AG08396 (cell line): ENCODE measurements at regions not wholly inside any gene's neighbourhood (a gene's known extent, or its start where the extent isn't known, plus 50 kb on each side); places are given as distances from the start of the nearest gene placed in this dataset.

Experiments
- DNase-seq: peaks from one replicate; pipeline ENCODE4 v3.0.0; 2012; ENCODE audit warnings: low spot score, mixed read lengths

GRCh38 chr11:119982517-119983239 lies 155.2 kb downstream of the TRIM29 start:
- no peak for DNase-seq

GRCh38 chr11:119980431-119980830 lies 157.5 kb downstream of the TRIM29 start:
- DNase-seq: no peak

- no peak for DNase-seq
These were observed 158.2 kb downstream of the TRIM29 start for GRCh38 chr11:119979701-119980100.

- no peak for DNase-seq
These were observed 159.2 kb downstream of the TRIM29 start for GRCh38 chr11:119978696-119979095.

GRCh38 chr11:119977881-119978280 lies 160.0 kb downstream of the TRIM29 start:
- no peak for DNase-seq

- no peak for DNase-seq
These were observed 160.4 kb downstream of the TRIM29 start for GRCh38 chr11:119977561-119977860.

GRCh38 chr11:119976805-119977560 lies 160.9 kb downstream of the TRIM29 start:
- DNase-seq: no peak

- DNase-seq: no peak
These were observed 162.3 kb downstream of the TRIM29 start for GRCh38 chr11:119975561-119976152.

GRCh38 chr11:119974467-119974866 lies 163.4 kb downstream of the TRIM29 start:
- DNase-seq: no peak

GRCh38 chr11:119974051-119974450 lies 163.9 kb downstream of the TRIM29 start:
- no peak for DNase-seq

GRCh38 chr11:119972281-119972680 lies 165.6 kb downstream of the TRIM29 start:
- no peak for DNase-seq

- no peak for DNase-seq
These were observed 167.2 kb downstream of the TRIM29 start for GRCh38 chr11:119970555-119971304.

- no peak for DNase-seq
These were observed 173.5 kb downstream of the TRIM29 start for GRCh38 chr11:119964136-119965025.

- DNase-seq: no peak
These were observed 180.0 kb downstream of the TRIM29 start for GRCh38 chr11:119957951-119958350.

- DNase-seq: no peak
These were observed 185.5 kb downstream of the TRIM29 start for GRCh38 chr11:119952441-119952840.

- DNase-seq: no peak
These were observed 194.6 kb downstream of the TRIM29 start for GRCh38 chr11:119943298-119943655.

GRCh38 chr11:119942583-119943297 lies 195.2 kb downstream of the TRIM29 start:
- no peak for DNase-seq

- DNase-seq: no peak
These were observed 196.1 kb downstream of the TRIM29 start for GRCh38 chr11:119941636-119942411.

GRCh38 chr11:119941171-119941570 lies 196.7 kb downstream of the TRIM29 start:
- DNase-seq: no peak

GRCh38 chr11:119940401-119940976 lies 197.4 kb downstream of the TRIM29 start:
- no peak for DNase-seq
